ENCODE measurements at regions not wholly inside any gene's neighbourhood (a gene's known extent, or its start where the extent isn't known, plus 50 kb on each side); places are given as distances from the start of the nearest gene placed in this dataset.

DNA sequence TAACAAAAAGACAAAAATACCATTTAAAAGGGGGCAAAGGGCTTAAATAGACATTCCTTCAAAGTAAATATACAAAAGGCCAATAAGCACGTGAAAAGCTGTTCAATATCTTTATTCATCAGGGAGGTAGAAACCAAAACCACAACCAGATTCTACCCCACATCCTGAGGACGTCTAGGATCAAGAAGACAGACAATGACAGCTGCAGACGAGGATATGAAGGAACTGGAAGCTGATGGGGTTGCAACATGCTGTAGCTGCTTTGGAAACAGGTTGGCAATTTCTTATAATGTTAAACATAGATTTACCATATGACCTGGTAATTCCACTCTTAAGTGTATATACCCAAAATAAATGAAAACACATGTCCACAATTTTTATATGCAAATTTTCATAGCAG lies 85.1 kb upstream of the C14orf180 start (continued):
- TF ChIP-seq, protein P1, sequence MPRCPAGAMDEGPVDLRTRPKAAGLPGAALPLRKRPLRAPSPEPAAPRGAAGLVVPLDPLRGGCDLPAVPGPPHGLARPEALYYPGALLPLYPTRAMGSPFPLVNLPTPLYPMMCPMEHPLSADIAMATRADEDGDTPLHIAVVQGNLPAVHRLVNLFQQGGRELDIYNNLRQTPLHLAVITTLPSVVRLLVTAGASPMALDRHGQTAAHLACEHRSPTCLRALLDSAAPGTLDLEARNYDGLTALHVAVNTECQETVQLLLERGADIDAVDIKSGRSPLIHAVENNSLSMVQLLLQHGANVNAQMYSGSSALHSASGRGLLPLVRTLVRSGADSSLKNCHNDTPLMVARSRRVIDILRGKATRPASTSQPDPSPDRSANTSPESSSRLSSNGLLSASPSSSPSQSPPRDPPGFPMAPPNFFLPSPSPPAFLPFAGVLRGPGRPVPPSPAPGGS (IDR thresholded peaks at IDR 0.05) = no peak
- TF ChIP-seq HOXB5 (CRISPR knock-in tag; IDR thresholded peaks at IDR 0.05) = no peak
- no peak for TF ChIP-seq NR3C1 (IDR thresholded peaks at IDR 0.05)
- TF ChIP-seq ZSCAN20 (CRISPR knock-in tag; IDR thresholded peaks at IDR 0.05) = no peak
- TF ChIP-seq JUN (IDR thresholded peaks at IDR 0.05) = no peak
- no peak for TF ChIP-seq NPAS2 (CRISPR knock-in tag; IDR thresholded peaks at IDR 0.05; ENCODE audit: borderline replicate concordance)
- no peak for TF ChIP-seq ESRRA (IDR thresholded peaks at IDR 0.05; ENCODE audit: borderline replicate concordance, low read length)

DNA sequence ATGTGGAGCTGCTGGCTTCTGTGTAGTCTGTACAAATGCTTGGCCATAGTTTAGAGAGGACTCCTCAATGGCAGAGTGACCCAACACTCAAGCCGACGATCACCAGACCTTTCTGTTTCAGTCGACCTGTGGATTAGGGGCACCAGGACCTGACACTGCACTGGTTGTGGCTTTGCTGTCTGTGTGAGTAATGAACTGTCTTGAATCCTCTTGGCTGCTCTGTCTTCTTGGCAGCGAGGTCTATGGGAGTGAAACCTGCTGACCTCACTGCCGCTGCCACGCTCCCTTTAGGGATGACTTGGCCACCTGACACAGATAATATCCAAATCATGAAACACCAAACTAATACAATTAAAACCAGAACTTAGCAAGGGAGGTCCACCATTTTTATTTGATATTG lies 83.5 kb upstream of the C14orf180 start:
- H3K4me2 ChIP-seq = no peak overlapping the region
- DNase-seq (ENCODE audit: low read depth in 1 of 2, low spot score in 1 of 2) (no peak), FAIRE-seq (no peak), ATAC-seq (no peak)
- no peak for TF ChIP-seq ZSCAN20 (CRISPR knock-in tag; IDR thresholded peaks at IDR 0.05)
- no peak for TF ChIP-seq HDAC2 (IDR thresholded peaks at IDR 0.05)
- no peak for TF ChIP-seq NR3C1 (IDR thresholded peaks at IDR 0.05)
- TF ChIP-seq, protein P2, sequence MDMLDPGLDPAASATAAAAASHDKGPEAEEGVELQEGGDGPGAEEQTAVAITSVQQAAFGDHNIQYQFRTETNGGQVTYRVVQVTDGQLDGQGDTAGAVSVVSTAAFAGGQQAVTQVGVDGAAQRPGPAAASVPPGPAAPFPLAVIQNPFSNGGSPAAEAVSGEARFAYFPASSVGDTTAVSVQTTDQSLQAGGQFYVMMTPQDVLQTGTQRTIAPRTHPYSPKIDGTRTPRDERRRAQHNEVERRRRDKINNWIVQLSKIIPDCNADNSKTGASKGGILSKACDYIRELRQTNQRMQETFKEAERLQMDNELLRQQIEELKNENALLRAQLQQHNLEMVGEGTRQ (IDR thresholded peaks at IDR 0.05) = no peak
- TF ChIP-seq CHD4 (IDR thresholded peaks at IDR 0.05; ENCODE audit: borderline replicate concordance) = no peak
- no peak for TF ChIP-seq HOXA7 (CRISPR knock-in tag; IDR thresholded peaks at IDR 0.05)
- TF ChIP-seq RFX5 (IDR thresholded peaks at IDR 0.05) = no peak
- no peak for TF ChIP-seq CHD2 (IDR thresholded peaks at IDR 0.05; ENCODE audit: low read length, partially characterized antibody)
- TF ChIP-seq, protein P3, sequence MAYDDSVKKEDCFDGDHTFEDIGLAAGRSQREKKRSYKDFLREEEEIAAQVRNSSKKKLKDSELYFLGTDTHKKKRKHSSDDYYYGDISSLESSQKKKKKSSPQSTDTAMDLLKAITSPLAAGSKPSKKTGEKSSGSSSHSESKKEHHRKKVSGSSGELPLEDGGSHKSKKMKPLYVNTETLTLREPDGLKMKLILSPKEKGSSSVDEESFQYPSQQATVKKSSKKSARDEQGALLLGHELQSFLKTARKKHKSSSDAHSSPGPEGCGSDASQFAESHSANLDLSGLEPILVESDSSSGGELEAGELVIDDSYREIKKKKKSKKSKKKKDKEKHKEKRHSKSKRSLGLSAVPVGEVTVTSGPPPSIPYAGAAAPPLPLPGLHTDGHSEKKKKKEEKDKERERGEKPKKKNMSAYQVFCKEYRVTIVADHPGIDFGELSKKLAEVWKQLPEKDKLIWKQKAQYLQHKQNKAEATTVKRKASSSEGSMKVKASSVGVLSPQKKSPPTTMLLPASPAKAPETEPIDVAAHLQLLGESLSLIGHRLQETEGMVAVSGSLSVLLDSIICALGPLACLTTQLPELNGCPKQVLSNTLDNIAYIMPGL (CRISPR knock-in tag; IDR thresholded peaks at IDR 0.05; ENCODE audit: borderline replicate concordance) = no peak
- TF ChIP-seq ZNF302 (CRISPR knock-in tag; IDR thresholded peaks at IDR 0.05) = no peak
- 47% methylated on average over 5 of the region's 6 CpGs for WGBS (ENCODE audit: missing lambda C conversion rate)
- POLR2A ChIA-PET = no interaction called here
- no peak overlapping the region for H3K27ac ChIP-seq
- H3K4me3 ChIP-seq = no peak overlapping the region
- no peaks in the 10 kb centered on the region for H3K4me1 ChIP-seq
- CTCF ChIA-PET = interaction anchor here (1.1 to 1.5 kb wide), 3 partner anchors 10 to 68 kb away, joined by 3 to 6 read pairs (median 3); no protein-coding TSS in a partner anchor
- H3K9me3 ChIP-seq = peaks cover 15% of the 10 kb centered on the region

DNA sequence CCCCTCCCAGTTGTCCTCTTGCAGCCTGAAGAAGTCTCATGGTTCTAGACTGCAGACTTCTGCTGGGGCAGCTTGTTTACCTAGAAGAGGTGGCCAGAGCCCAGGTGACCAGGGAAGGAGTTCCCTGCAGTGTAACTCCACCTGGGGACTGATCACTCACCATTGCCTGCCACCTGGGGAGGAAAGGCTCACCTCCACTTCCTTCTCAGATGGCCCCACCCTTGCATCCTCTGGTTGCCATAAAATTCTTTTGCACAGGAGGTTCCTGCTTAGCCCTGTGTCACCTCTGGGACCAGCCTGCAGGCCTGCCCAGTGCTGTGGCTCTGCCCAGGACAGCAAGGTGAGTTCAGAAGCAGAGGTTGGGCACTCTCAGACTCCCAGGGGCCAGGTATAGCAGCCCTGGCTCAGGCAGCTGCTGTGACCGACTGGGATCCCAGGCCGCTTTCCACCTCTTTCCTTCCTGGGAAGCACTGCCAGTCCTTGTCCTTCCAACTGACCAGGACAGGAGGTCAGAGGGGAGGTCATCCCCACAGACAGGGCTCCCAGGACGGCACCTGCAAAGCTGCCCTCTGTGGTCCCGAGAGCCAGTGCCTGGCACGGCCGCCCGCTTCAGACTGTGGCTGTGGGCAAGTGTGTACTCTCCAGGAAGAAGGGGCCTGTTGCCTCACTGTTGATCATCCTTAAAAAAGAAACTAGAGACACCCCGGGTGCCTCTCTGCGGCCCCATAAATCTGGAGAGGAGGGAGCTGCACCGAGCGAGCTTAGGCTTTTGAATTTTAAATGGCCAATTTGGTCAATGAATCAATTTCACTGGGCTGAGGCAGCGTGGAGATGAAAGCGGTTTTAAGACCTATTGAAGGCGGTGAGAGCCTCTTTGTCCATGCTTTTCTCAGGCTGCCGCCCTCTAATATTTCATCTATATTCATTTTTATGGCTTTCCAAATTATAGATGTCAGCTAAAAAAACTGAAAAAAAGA lies 79.5 kb upstream of the C14orf180 start:
- FAIRE-seq (no peak), ATAC-seq (no peak), DNase-seq (ENCODE audit: low read depth in 1 of 2, low spot score in 1 of 2) (no peak)
- no peak overlapping the region for H3K4me2 ChIP-seq
- TF ChIP-seq TFCP2L1 (CRISPR knock-in tag; IDR thresholded peaks at IDR 0.05) = no peak
- no peak for TF ChIP-seq NR3C1 (IDR thresholded peaks at IDR 0.05)
- TF ChIP-seq POLR2AphosphoS2 (conservative IDR thresholded peaks at IDR 0.05; ENCODE audit: low read length) = no peak
- TF ChIP-seq, protein P1 (IDR thresholded peaks at IDR 0.05) = no peak
- TF ChIP-seq CBX8 (IDR thresholded peaks at IDR 0.05) = no peak
- ChIA-PET CTCF (no interaction called here), POLR2A (no interaction called here)
- 23% methylated on average over 14 of the region's 15 CpGs for whole genome bisulfite sequencing (ENCODE audit: missing lambda C conversion rate)
- H3K4me1 ChIP-seq = no peaks in the 10 kb centered on the region
- H3K4me3 ChIP-seq = no peak overlapping the region
- H3K27ac ChIP-seq = no peak overlapping the region
- peaks cover 19% of the 10 kb centered on the region for H3K9me3 ChIP-seq

All from A549 (cell line).